ENCODE measurements at regions not wholly inside any gene's neighbourhood (a gene's known extent, or its start where the extent isn't known, plus 50 kb on each side); places are given as distances from the start of the nearest gene placed in this dataset.

GRCh38 chr5:106380736-106381135 lies 1290.0 kb downstream of the EFNA5 start:
- TF ChIP-seq RAD21 (IDR thresholded peaks at IDR 0.05; ENCODE audit: low read depth) (no peak), TAF1 (IDR thresholded peaks at IDR 0.05; ENCODE audit: low read depth) (no peak), EP300 (IDR thresholded peaks at IDR 0.05; ENCODE audit: borderline replicate concordance) (no peak), MAX (IDR thresholded peaks at IDR 0.05) (no peak), FOXM1 (IDR thresholded peaks at IDR 0.05; ENCODE audit: borderline replicate concordance, low read depth) (no peak), CREB1 (IDR thresholded peaks at IDR 0.05; ENCODE audit: low read depth) (no peak), YY1 (IDR thresholded peaks at IDR 0.05; ENCODE audit: low read depth) (no peak), NFIC (IDR thresholded peaks at IDR 0.05) (no peak), USF1 (IDR thresholded peaks at IDR 0.05) (no peak)
